ENCODE measurements at regions not wholly inside any gene's neighbourhood (a gene's known extent, or its start where the extent isn't known, plus 50 kb on each side); places are given as distances from the start of the nearest gene placed in this dataset.

DNA sequence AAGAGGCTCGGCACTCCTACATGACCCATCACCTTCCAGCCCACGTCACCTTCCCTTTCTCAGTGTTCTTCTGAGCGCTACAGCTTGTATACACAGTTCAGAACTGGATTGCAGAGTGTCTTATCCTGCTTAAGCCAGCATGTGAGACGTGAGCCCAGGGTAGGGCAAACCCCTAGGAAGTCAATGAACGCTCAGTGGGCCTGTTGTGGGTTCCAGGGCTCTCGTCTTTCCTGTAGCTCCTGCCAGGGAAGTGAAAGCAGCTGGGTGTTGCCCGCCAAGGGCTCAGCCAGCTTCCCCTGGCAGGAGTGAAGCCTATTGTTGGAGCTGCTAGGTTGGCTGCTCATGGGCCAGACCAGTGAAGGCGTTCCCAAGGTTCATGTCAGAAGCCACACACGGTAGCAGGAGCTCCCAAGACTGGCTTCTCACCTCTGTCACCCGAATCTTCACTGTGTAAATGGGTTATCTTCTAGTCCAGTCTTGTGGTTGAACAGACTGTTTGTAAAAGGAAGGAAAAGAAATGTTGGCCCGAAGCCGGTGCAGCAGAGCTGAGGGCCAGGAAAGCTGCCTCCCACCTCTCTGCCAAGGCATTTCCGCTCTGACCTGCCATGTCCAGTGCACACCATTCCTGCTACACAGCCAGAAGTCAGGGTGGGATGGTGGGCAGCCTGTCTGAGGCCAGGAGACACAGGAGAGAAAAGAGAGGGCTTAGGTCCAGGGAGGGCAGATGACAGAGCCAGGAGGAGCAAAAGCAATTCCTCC lies 69.6 kb upstream of the RMDN2 start:
- no peak for DNase-seq (ENCODE audit: low read depth, low spot score)
- H3K27ac ChIP-seq: no peak overlapping the region

DNA sequence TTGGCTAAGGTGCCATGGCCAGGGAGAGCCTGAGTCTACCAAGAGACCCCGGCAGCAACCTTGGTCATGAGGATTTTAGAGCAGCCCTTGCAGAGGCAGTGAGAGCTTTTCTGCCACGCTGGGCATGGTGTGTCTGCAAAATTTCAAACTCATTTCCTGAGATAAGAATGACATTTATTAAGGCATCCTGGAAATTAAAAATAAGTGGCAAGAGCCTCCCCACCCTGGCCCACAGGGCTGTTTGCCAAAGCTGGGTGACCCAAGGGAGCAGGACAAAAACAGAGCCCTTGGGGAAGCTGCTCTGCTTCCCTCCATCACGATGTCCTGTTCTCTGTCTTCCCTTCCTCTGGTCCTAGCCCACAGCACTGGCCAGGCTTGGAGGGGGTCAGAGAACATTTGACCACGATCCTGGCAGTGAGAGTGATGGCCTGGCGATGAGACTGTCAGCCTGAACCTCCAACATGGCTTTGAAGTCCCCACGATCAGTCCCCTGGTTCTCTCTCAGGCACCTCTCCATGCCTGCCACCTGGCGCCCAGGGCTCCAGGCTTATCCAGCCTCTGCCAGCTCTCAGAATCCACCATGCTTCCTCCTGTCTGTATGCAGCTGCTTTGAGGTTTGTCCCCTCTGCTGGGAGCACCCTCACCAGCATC lies 68.9 kb upstream of the RMDN2 start:
- DNase-seq (ENCODE audit: low read depth, low spot score): no peak
- no peak overlapping the region for H3K27ac ChIP-seq

DNA sequence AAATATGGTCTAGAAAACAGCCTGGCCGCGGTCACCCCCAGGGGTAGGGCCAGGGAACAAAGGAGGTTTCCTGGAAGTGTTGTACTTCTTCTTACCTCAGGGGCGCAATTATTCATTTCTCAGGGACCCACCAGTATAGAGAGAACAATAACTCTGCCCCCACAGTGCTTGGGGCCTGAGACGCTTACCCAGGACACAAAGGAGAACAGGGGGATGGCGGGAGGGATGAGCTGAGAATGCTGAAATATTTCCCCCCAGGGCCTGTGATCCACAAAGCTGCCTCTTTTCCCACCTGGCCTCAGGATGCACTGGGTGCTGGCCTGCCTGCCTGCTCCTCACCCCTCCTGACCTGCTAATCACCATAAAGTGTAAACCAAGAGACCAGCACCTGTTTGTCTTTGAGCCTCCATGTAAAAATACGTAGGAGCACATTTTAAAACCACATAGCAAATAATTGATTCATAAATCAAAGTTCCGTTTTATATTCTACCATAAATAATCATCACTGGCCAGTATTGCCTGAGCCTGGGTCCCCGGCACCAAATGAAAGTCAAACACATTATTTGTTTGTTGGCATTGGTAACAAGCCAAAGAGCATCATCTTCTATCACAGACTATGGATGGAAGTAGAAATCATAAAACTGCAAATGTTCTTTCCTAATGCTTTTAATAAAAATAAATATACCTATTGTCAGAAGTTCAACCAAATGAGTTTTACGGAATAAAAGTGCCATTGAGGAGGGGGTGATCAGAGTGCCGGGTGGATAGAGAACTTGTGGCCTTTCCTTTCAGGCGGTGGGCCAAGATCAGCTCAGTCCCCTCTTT lies 67.3 kb upstream of the RMDN2 start:
- no peak for DNase-seq (ENCODE audit: low read depth, low spot score)
- H3K27ac ChIP-seq: no peak overlapping the region

DNA sequence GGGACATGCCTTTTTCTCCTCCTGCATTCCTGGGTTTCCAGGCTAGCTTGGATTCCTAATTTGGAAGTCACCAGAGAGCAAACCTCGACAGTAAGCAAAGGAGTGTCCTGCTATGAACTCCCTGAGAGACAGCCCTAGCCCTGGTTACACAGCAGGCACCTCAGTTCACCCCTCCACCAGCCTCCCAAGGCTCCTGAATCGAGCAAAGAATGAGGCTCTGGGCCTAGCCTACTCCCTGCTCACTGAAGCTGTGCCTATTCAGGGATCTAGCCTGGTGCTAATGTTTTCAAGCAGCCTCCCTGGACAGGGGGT lies 66.7 kb upstream of the RMDN2 start:
- no peak for DNase-seq (ENCODE audit: low read depth, low spot score)
- H3K27ac ChIP-seq: no peak overlapping the region

DNA sequence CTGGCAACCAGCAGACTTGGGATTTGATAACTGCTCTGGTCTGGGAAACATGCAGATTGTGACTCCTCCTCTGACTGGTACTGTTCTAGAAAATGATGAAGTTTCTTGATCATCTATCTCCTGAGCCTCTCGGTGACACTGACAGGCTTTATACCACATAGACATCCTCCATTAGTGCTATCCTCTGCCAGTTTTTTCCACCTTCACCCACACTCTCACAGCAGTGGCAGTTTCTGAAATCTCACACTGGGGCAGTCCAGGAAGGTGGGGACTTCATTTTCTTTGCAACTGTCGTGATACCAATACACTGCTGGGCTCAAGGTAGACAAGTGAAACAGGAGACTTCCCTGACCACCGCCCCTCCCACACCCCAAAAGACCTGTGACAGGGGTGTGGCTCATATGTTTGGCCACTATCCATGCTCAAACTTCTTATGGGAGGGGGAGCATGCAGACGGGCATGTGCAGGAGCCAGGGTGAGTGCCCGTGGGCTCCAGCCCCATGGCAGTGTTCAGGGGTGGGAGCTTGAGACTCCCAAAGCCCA lies 66.3 kb upstream of the RMDN2 start:
- H3K27ac ChIP-seq: no peak overlapping the region
- DNase-seq (ENCODE audit: low read depth, low spot score): no peak

DNA sequence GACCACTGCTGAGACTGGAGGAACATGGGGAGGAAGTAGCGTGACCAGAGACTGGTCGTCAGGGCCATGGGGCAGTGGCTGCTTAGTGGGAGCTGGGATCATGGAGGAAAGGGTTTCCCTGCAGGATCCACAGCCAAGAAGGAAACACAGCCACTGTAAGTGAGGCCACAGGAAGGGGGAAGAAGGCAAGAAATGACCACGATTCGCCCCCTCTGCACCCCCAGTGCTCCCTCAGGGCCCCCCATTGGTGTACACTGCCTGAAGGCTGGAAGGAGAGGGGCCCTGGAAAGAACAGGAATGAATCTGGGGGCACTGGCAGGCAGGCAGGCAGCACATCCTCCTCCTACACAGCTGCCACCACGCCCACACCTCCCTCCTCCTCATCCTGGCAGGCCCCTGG lies 62.5 kb upstream of the RMDN2 start:
- DNase-seq (ENCODE audit: low read depth, low spot score): no peak
- no peak overlapping the region for H3K27ac ChIP-seq

DNA sequence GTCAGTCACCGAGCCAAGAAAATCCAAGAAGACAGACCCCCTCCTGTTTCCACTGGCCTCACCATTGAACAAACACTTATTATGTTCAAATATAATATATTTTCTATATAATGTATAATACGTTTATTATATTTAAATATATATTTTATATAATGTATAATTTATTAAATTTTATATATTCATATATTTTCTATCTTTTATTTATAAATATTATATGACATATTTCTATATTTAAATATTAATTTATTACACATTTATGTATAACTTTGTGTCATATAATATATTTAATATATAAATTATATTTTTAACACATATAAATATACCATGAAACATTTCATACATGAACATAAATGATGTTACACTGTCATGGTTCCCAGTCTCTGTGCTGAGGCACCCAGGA lies 60.9 kb upstream of the RMDN2 start:
- no peak overlapping the region for H3K27ac ChIP-seq
- no peak for DNase-seq (ENCODE audit: low read depth, low spot score)

DNA sequence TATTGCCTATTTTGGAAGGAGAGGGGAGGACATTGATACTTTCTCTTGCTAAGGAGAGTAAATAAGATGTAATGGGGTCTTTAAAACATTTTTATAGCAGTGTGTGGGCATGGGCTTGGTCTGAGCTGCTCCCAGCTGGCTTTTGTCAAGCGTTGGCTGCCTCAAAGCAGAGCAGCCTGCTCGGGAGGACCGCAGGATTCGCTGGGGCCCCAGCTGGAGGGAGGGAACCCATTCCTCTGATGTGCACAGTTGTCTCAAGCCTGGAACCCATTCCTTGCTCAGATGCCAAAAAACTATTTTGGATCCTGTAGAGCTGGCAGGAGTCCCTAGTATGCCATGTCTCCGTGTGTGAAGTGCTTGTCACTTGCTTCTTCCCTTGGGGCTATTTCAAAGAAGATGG lies 59.4 kb upstream of the RMDN2 start:
- no peak overlapping the region for H3K27ac ChIP-seq

DNA sequence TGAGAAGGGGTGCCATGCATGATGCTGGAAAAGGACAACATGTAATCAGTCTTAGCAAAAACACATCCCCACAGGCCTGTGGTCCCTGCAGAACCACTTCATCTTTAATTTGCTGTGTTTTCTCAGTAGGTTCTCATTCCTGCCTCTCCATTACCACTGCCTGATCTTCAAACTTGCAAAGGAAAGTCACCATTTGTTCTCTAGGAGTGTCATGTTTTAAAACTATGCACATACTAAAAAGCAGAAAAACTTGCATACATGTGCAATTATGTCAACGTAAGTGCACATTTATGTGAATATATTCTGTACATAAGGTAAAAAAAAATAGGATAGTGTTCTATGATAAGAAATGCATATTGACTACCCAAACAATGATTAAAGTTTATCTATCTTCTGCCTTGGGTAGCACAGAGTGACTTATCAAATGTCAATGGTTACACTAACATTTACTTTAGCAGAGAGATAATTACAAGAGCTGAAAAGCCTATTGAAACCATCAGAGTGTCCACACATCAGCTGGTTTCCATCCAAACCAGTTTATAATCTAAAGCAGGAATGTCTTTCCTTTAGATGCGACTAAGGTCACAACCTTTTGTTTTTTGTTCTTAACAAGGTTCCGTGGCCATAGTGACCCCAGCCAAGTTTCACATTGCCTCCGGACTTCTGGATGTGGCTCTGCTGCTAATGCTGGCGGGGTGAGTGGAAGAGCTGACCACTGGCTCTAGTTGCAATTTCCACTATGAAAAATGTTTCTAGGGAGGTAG lies 58.7 kb upstream of the RMDN2 start:
- no peak overlapping the region for H3K27ac ChIP-seq
- no peak for DNase-seq (ENCODE audit: low read depth, low spot score)

More for the DNA sequence above, 59.4 kb upstream of the RMDN2 start:
- DNase-seq (ENCODE audit: low read depth, low spot score): no peak

DNA sequence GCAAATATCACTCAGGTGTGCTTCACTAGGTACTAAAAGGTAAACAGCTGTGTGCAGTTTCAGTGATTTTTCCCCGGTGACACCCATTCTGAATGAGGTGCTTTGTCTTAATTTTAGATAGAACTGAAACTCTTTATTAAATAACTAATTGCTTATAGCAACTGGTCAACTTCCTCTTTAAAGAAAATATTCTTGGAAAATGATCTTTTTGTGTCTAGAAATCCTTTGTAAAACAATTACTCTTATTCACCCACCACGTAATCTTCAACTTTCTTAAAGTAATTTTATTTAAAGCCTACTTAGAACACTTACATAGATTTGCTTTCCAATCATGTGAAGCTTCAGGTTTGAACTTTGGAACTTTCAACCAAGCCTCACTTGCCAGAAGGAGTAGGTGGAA lies 57.9 kb upstream of the RMDN2 start:
- no peak overlapping the region for H3K27ac ChIP-seq
- no peak for DNase-seq (ENCODE audit: low read depth, low spot score)

DNA sequence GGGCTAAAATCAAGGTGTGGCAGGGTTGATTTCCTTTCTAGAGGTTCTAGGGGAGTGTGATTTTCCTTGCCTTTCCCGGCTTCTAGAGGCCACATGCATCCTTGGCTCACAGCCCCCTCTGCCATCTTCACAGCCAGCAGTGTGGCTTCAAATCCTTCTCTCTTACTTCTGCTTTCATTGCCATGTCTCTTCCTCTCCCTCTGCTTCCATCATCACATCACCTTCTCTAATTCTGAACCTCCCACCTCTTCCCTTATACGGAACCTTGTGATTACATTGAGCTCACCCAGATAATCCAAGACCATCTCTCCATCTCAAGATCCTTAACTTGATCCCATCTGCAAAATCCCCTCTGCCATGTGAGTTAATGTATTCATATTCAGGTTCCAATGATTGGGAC lies 56.2 kb upstream of the RMDN2 start:
- no peak for DNase-seq (ENCODE audit: low read depth, low spot score)
- no peak overlapping the region for H3K27ac ChIP-seq

DNA sequence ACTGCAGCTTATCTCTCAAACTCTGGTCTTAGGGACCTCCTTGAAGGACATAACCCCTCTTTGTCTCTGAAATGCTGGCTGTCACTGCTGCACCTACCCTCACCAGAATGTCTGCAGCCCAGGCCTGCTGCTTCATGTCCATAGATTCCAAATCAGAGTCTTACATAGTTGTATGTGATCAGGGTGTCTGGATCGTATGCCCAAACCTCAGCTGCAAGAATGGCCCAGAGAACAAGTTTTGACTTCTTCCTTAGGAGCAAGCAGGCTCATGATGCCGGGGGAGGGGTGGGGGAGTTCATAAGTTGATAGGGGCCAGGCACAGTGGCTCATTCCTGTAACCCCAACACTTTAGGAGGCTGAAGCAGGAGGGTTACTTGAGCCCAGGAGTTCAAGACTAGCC lies 55.8 kb upstream of the RMDN2 start:
- DNase-seq (ENCODE audit: low read depth, low spot score): no peak
- H3K27ac ChIP-seq: no peak overlapping the region

DNA sequence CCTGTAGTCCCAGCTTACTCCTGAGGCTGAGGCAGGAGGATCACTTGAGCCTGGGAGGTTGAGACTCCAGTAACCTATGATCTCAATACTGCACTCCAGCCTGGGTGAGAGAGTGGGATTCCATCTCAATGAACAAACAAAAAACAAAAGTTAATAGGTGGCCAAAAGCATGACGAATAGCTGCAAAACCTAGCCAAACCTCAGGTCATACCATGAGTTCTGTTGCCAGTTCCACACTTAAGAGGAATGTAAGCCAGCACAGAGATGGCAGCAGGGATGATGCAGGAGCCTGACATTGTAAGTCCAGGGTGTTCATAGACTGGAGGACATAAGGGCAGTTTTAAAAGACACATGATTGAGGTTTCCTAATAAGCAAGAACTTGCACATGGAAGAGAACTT lies 55.3 kb upstream of the RMDN2 start:
- H3K27ac ChIP-seq: no peak overlapping the region
- peak; percentile 41 for DNase-seq (ENCODE audit: low read depth, low spot score)

DNA sequence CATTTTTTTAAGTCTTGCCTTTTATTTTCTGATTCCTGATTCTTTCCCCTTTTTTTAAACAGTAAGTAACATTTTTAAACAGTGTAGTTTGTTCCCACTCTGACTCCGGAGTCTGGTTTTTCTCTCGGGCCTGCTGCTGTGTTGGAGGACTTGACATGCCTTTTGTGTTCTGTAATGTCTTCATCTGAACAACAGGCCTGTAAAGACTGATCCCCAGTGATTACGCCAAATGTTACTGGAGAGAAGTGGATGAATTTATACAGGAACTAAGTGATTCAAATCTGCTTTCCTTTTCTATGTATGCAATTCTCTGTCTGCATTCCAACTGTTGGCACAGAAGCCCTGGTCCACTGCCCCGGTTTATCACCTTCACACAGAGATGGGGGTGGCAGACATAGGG lies 54.3 kb upstream of the RMDN2 start:
- peak; percentile 49 for DNase-seq (ENCODE audit: low read depth, low spot score)
- H3K27ac ChIP-seq: peak overlapping the region; percentile 55

DNA sequence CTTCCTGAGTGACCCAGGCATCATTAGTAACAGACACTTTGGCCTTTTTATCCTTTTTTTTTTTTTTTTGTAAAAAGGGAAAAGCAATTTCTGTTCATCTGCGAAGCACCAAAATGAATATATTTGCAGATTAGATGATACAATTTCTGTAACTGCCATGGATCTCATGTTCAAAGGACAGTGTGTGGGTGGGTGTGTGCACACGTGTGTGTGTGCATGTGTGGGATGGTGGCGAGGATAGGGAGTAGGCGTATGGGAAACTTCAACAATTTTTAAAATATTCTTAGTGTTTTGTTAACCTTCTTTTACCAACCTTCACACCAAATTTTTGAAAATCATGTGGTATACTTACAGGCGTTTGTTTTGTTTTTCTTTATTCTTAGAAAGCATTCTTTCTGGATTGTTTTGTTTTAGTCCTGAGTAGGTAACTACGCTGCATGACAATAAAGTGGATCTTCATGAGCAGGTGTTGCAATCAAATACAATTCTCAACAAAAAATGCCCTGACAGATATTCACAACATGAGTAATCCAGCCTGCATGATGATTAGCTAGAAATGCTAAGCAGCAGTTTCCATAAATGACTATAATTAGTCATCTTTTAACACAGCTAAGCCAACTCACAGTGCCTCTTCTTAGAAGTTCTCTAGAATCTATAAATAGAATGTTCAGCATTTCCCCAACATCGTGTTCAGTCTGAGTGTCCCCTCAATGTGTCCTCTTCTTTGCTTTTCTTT lies 53.5 kb upstream of the RMDN2 start:
- DNase-seq (ENCODE audit: low read depth, low spot score): peak; percentile 69
- peak overlapping the region; percentile 55 for H3K27ac ChIP-seq

DNA sequence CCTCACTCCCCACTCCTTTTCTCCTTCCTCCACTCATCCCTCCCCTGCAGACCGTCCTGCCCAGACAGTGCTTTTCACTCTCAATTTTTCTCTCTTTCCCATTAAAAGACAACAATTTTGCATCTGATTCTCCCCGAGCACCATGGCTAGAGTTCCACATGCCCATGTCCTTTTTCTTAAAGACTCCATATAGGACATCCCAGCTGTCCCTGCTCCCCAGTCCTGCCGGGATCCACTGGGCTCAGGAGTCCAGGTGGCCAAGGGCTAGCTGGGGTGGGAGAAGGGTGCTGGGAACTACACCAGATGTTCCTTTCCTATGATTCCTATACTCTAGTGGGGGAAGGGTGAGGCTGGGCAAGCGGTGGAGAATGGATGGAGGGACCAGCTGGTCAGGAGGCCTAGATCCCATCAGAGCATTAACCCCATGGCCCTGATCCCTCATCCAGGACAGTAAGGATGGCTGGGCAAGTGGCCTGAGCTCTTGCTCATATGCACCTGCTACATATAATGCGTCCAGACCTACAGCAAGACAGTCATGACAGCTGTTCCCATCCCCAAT lies 52.8 kb upstream of the RMDN2 start:
- no peak overlapping the region for H3K27ac ChIP-seq
- DNase-seq (ENCODE audit: low read depth, low spot score): no peak

DNA sequence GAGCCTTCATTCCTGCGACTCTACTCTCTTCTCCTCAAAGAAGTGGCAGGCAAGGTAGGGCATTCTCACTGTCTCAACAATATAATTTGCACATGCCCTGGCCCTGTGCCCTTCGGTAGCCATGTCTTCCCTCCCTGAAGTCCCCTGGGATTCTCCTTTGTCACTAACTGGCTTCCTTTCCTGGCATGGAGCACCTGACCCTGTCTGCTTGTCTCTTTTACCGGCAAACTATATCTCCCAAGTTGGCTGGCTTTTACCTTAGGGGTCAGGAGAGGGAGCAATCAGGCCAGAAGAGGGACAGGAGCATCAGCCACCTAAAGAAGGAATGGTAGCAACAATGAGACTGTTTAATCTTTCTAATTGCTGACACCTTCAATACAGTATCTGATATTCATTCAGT lies 51.9 kb upstream of the RMDN2 start:
- no peak for DNase-seq (ENCODE audit: low read depth, low spot score)

DNA sequence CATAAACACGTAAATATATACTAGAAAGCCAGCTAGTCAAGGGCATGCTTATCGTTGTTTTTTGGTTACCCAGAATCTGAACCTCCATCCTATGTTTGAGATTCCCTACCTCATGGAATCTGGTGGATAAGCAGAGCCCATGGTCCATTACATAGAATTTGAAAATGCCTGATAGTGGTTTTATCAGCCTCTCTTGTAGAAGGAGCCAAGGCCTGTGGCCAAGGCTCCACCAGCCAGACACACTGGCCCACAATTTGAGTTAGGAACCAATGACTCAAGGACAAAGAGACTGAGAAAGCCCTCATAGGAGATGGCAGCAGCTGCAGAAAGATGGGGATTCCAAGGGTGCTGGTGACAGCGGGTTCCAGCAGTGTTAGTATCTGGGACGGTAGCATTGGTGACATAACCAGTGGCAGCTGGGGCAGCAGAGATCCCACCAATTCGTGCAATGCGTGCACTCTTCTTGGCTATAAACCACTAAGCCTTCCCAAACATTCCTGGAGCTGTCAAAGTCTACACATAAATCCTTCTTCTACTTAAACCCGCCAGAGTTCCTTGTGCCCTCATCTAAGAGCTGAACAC lies 51.2 kb upstream of the RMDN2 start:
- DNase-seq (ENCODE audit: low read depth, low spot score): no peak
- no peak overlapping the region for H3K27ac ChIP-seq

More for the DNA sequence above, 51.9 kb upstream of the RMDN2 start:
- no peak overlapping the region for H3K27ac ChIP-seq

DNA sequence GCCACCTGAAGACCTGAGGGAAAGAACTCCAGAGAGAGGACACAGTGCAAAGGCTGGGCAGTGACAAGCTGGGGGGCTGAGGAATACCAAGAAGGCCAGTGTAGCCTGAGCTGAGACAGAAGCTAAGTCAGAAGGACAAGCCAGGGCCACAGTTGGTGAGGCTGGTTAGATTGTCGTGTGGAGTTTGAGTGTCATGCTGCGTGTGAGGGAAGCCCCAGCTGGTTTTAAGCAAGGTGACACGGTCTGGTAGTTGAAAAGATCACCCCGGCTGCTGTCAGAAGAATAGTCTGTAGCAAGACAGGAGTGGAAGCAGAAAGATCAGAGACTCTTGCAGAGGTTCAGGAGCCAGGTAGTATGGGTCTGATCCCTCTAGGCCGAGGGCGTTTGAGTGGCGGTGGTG lies 50.6 kb upstream of the RMDN2 start:
- no peak for DNase-seq (ENCODE audit: low read depth, low spot score)
- no peak overlapping the region for H3K27ac ChIP-seq
